H1 (cell line): ENCODE measurements at regions not wholly inside any gene's neighbourhood (a gene's known extent, or its start where the extent isn't known, plus 50 kb on each side); places are given as distances from the start of the nearest gene placed in this dataset.

ENCODE experiments used
- CTCF ChIA-PET: fragments of 300-600 bp; sonication (Branson Sonifier 250); formaldehyde crosslinking; loops from one replicate; lab custom pipeline; 2021; ENCODE audit not compliant: partially characterized antibody; lab: Charles Lee
- POLR2A ChIA-PET: fragments of 300-600 bp; sonication (Branson Sonifier 250); formaldehyde crosslinking; loops from one replicate; lab custom pipeline; 2021; ENCODE audit warnings: inconsistent platforms; ENCODE audit not compliant: partially characterized antibody; lab: Charles Lee
- DNase-seq, 2 experiments: peaks; one replicate each; pipeline versions ENCODE4 v3.0.0 to v3.0.0-alpha.2; 2010 to 2022; ENCODE audit warnings: low spot score in 2 of 2, low read depth in 1 of 2, mixed read lengths in 1 of 2
- FAIRE-seq: peaks from 2 replicates; lab custom pipeline; 2011; peaks lifted over from hg19 to GRCh38; lab: Jason Lieb, UNC
- H2AFZ ChIP-seq: 2 replicates; pipeline ENCODE4 v1.8.1; 2012; ENCODE audit warnings: low read length, inconsistent platforms
- H2AK5ac ChIP-seq: 2 replicates; pipeline ENCODE4 v1.6.1; 2013; ENCODE audit warnings: low read depth, low read length
- H2BK120ac ChIP-seq: replicated peaks from 2 replicates; pipeline ENCODE3; 2013; ENCODE audit warnings: low read depth, low read length, inconsistent platforms
- H2BK12ac ChIP-seq: 2 replicates; pipeline ENCODE4 v1.6.1; 2013; ENCODE audit warnings: low read depth, low read length
- H2BK15ac ChIP-seq: 2 replicates; pipeline ENCODE4 v1.6.1; 2013; ENCODE audit warnings: low read length
- H2BK20ac ChIP-seq: 2 replicates; pipeline ENCODE4 v1.6.1; 2013; ENCODE audit warnings: low read length
- H2BK5ac ChIP-seq: 2 replicates; pipeline ENCODE4 v1.6.1; 2013; ENCODE audit warnings: low read depth, low read length
- H3K14ac ChIP-seq: 2 replicates; pipeline ENCODE4 v1.6.1; 2013; ENCODE audit warnings: inconsistent platforms; ENCODE audit not compliant: insufficient read length
- H3K18ac ChIP-seq: 2 replicates; pipeline ENCODE4 v1.6.1; 2013; ENCODE audit warnings: low read length; ENCODE audit errors: extremely low read depth
- H3K23ac ChIP-seq: 2 replicates; pipeline ENCODE4 v1.6.1; 2013; ENCODE audit warnings: inconsistent platforms; ENCODE audit not compliant: insufficient read length
- H3K23me2 ChIP-seq: 2 replicates; pipeline ENCODE4 v1.6.1; 2013; ENCODE audit warnings: low read depth, low read length
- H3K27ac ChIP-seq: 2 replicates; pipeline ENCODE4 v1.6.1; 2011; ENCODE audit warnings: low read depth, low read length, inconsistent platforms
- H3K27me3 ChIP-seq, 4 experiments: replicated peaks in 1 of 4; 1 replicate in 1 of 4; 2 replicates in 3 of 4; pipeline versions ENCODE4 v1.6.1 to v1.8.1; 2011 to 2013; ENCODE audit warnings: low read length in 3 of 4, mild to moderate bottlenecking in 3 of 4, inconsistent platforms in 2 of 4, mixed read lengths in 2 of 4, moderate library complexity in 1 of 4; ENCODE audit not compliant: control insufficient read depth in 3 of 4, insufficient read depth in 3 of 4; ENCODE audit errors: extremely low read depth in 1 of 4
- H3K36me3 ChIP-seq, 4 experiments: 2 replicates each; pipeline versions ENCODE4 v1.6.1 to v1.8.1; 2011 to 2013; ENCODE audit warnings: mild to moderate bottlenecking in 4 of 4, low read length in 3 of 4, moderate library complexity in 2 of 4, control low read depth in 1 of 4, inconsistent platforms in 1 of 4; ENCODE audit not compliant: insufficient read depth in 4 of 4, control insufficient read depth in 2 of 4
- H3K4ac ChIP-seq: replicated peaks from 2 replicates; pipeline ENCODE3; 2013; ENCODE audit warnings: low read length, low read depth, mixed read lengths, inconsistent platforms; ENCODE audit not compliant: insufficient read length
- H3K4me1 ChIP-seq, 4 experiments: replicated peaks in 1 of 4; 1 replicate in 1 of 4; 2 replicates in 3 of 4; pipeline versions ENCODE4 v1.6.1 to v1.8.1; 2011 to 2013; ENCODE audit warnings: low read length in 3 of 4, inconsistent platforms in 2 of 4, mixed read lengths in 1 of 4; ENCODE audit not compliant: insufficient read depth in 4 of 4, control insufficient read depth in 3 of 4
- H3K4me2 ChIP-seq, 2 experiments: 2 replicates each; pipeline versions ENCODE4 v1.6.1 to v1.8.1; 2011 to 2013; ENCODE audit warnings: low read depth in 2 of 2, low read length in 2 of 2, control low read depth in 1 of 2, inconsistent platforms in 1 of 2, mild to moderate bottlenecking in 1 of 2; ENCODE audit not compliant: insufficient read depth in 1 of 2
- H3K4me3 ChIP-seq, 4 experiments: fragments of 200-600, 300-600 bp in 1 of 4; sonication (generic), shearing (Covaris generic), sonication (Bioruptor Twin) in 1 of 4; 2 replicates each; pipeline versions ENCODE4 v1.5.1 to v1.8.1; 2011 to 2016; ENCODE audit warnings: low read length in 4 of 4, low read depth in 3 of 4, control low read depth in 2 of 4, inconsistent platforms in 2 of 4, mild to moderate bottlenecking in 2 of 4, mixed read lengths in 1 of 4, moderate library complexity in 1 of 4; ENCODE audit not compliant: insufficient read depth in 2 of 4; ENCODE audit errors: extremely low read depth in 1 of 4
- H3K56ac ChIP-seq: replicated peaks from 2 replicates; pipeline ENCODE3; 2013; ENCODE audit warnings: low read depth, mild to moderate bottlenecking, mixed read lengths, low read length, inconsistent platforms; ENCODE audit not compliant: insufficient read length
- H3K79me1 ChIP-seq: 2 replicates; pipeline ENCODE4 v1.6.1; 2013; ENCODE audit warnings: low read depth, low read length, control low read depth
- H3K79me2 ChIP-seq, 2 experiments: 2 replicates each; pipeline versions ENCODE4 v1.6.1 to v1.8.1; 2012 to 2013; ENCODE audit warnings: low read length in 2 of 2, mild to moderate bottlenecking in 2 of 2, inconsistent platforms in 1 of 2; ENCODE audit not compliant: insufficient read depth in 2 of 2, control insufficient read depth in 1 of 2
- H3K9ac ChIP-seq, 4 experiments: replicated peaks in 1 of 4; 1 replicate in 1 of 4; 2 replicates in 3 of 4; pipeline versions ENCODE4 v1.6.1 to v1.8.1; 2011 to 2013; ENCODE audit warnings: low read depth in 3 of 4, low read length in 3 of 4, control low read depth in 2 of 4, mild to moderate bottlenecking in 2 of 4, moderate library complexity in 2 of 4, inconsistent platforms in 1 of 4; ENCODE audit errors: extremely low read depth in 1 of 4
- H3K9me3 ChIP-seq, 2 experiments: 2 replicates each; pipeline versions ENCODE4 v1.6.1 to v1.8.1; 2012 to 2013; ENCODE audit warnings: mild to moderate bottlenecking in 2 of 2, moderate library complexity in 2 of 2, control low read depth in 1 of 2, inconsistent platforms in 1 of 2, low read depth in 1 of 2, low read length in 1 of 2, mixed read lengths in 1 of 2; ENCODE audit not compliant: insufficient read depth in 2 of 2
- H4K20me1 ChIP-seq, 2 experiments: replicated peaks in 1 of 2; 2 replicates each; pipeline versions ENCODE3 to v1.8.1; 2011 to 2013; ENCODE audit warnings: inconsistent platforms in 2 of 2, low read length in 2 of 2, mild to moderate bottlenecking in 1 of 2; ENCODE audit not compliant: insufficient read depth in 2 of 2, control insufficient read depth in 1 of 2
- H4K5ac ChIP-seq: 2 replicates; pipeline ENCODE4 v1.6.1; 2013; ENCODE audit warnings: low read length, low read depth, mixed read lengths, inconsistent platforms; ENCODE audit not compliant: insufficient read length
- H4K8ac ChIP-seq: 2 replicates; pipeline ENCODE4 v1.8.0; 2013; ENCODE audit warnings: mild to moderate bottlenecking, moderate library complexity, low read length, inconsistent platforms; ENCODE audit not compliant: insufficient read depth; ENCODE audit errors: extremely low read depth
- H4K91ac ChIP-seq: replicated peaks from 2 replicates; pipeline ENCODE3; 2013; ENCODE audit warnings: low read length, mixed read lengths, inconsistent platforms; ENCODE audit not compliant: insufficient read length
- KDM4A ChIP-seq: IDR thresholded peaks from one replicate; pipeline ENCODE4 v1.7.1; 2012; ENCODE audit warnings: low read depth, mild to moderate bottlenecking, moderate library complexity, low read length, inconsistent platforms; ENCODE audit not compliant: severe bottlenecking
- MAX ChIP-seq: IDR thresholded peaks from 2 replicates; pipeline ENCODE4 v1.6.1; 2012; ENCODE audit warnings: inconsistent platforms
- RXRA ChIP-seq: IDR thresholded peaks from 2 replicates; pipeline ENCODE4 v1.6.1; 2011; ENCODE audit warnings: low read depth, mild to moderate bottlenecking, low read length, moderate library complexity; ENCODE audit not compliant: insufficient read depth
- SP2 ChIP-seq: IDR thresholded peaks from 2 replicates; pipeline ENCODE4 v1.6.1; 2012; ENCODE audit warnings: mild to moderate bottlenecking, low read length, inconsistent platforms
- SP4 ChIP-seq: IDR thresholded peaks from 2 replicates; pipeline ENCODE4 v1.6.1; 2012; ENCODE audit warnings: low read length, inconsistent platforms
- WGBS, 2 experiments: shearing (Covaris generic) in 1 of 2; methylation state at CpG; one replicate each; pipeline versions ENCODE4 v1.1.6 to v1.1.7; 2013 to 2015; ENCODE audit warnings: low lambda C conversion rate in 2 of 2, mixed read lengths in 2 of 2, inconsistent platforms in 1 of 2, low coverage in 1 of 2, missing lambda C conversion rate in 1 of 2; ENCODE audit not compliant: insufficient replicate concordance in 2 of 2, insufficient coverage in 1 of 2, insufficient read length in 1 of 2; ENCODE audit errors: extremely low coverage in 1 of 2, missing lambda C conversion rate in 1 of 2; 5-methylcytosine and 5-hydroxymethylcytosine counted together

- H3K27me3 ChIP-seq = no peaks in the 10 kb centered on the region
- no peaks in the 10 kb centered on the region for H3K79me2 ChIP-seq
- DNase-seq (peak in 1 of 2 experiments; percentile 13), FAIRE-seq (no peak)
- H3K36me3 ChIP-seq = no peaks in the 10 kb centered on the region
- H3K79me1 ChIP-seq = no peaks in the 10 kb centered on the region
- no peak overlapping the region for H3K23ac ChIP-seq
- no peak overlapping the region for H2BK5ac ChIP-seq
- TF ChIP-seq KDM4A (no peak), RXRA (no peak), SP2 (no peak), MAX (no peak), SP4 (no peak)
- H3K4me1 ChIP-seq = no peaks in the 10 kb centered on the region; a peak in 1 of 7 replicates
- H2AFZ ChIP-seq = no peak overlapping the region
- no peak overlapping the region for H2BK15ac ChIP-seq
- H3K4ac ChIP-seq = no peak overlapping the region
- no peak overlapping the region for H3K4me2 ChIP-seq
- H4K91ac ChIP-seq = no peak overlapping the region
- H3K23me2 ChIP-seq = no peaks in the 10 kb centered on the region
- H4K20me1 ChIP-seq = no peaks in the 10 kb centered on the region
- no peak overlapping the region for H2BK12ac ChIP-seq
- H2AK5ac ChIP-seq = no peak overlapping the region
- H4K5ac ChIP-seq = no peak overlapping the region
- H3K9me3 ChIP-seq = peaks cover 5 to 8% of the 10 kb centered on the region in 2 experiments
- POLR2A ChIA-PET = no interaction called here
- WGBS, 2 experiments = 92% methylated on average over 4 of the region's 4 CpGs; no CpG with 5 or more reads in 1 of the 2 experiments
- no peak overlapping the region for H2BK20ac ChIP-seq
- no peak overlapping the region for H3K18ac ChIP-seq
- H3K14ac ChIP-seq = no peak overlapping the region
- H3K56ac ChIP-seq = no peak overlapping the region
- CTCF ChIA-PET = interaction anchor here (0.6 to 1.0 kb wide), 2 partner anchors 16 to 309 kb away, joined by 3 to 4 read pairs; no protein-coding TSS in a partner anchor
- no peak overlapping the region for H3K27ac ChIP-seq
- H4K8ac ChIP-seq = no peak overlapping the region
- no peak overlapping the region for H3K9ac ChIP-seq
- no peak overlapping the region for H3K4me3 ChIP-seq
- H2BK120ac ChIP-seq = no peak overlapping the region
These were observed 98.7 kb upstream of the VASH1 start for GRCh38 chr14:76662580-76662979.
